ENCODE measurements at regions not wholly inside any gene's neighbourhood (a gene's known extent, or its start where the extent isn't known, plus 50 kb on each side); places are given as distances from the start of the nearest gene placed in this dataset.
"Not testable (repeated sequence)": the region's sequence is repeated elsewhere in the genome, so short reads cannot be mapped to it uniquely, and the experiment has no call there.

DNA sequence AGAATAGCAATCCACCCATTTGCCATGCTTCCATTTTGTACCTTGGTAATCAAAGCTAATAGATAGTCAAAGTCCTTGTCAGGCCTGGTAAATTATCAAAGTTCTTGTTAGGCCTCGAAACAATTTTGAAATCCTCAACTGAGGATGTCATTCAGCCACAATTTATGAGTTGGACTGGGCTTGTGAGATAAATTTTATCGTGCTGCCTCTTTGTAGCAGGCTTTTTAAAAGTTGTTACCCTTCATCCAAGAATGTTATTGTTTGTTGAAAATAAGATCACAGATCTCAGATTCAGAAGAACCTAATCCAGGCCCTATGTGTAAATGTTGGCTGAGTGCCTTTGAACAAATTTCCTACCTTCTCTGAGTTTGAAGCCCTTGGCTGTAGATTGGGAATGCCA lies 143.3 kb upstream of the PROK2 start:
- no peak for DNase-seq

DNA sequence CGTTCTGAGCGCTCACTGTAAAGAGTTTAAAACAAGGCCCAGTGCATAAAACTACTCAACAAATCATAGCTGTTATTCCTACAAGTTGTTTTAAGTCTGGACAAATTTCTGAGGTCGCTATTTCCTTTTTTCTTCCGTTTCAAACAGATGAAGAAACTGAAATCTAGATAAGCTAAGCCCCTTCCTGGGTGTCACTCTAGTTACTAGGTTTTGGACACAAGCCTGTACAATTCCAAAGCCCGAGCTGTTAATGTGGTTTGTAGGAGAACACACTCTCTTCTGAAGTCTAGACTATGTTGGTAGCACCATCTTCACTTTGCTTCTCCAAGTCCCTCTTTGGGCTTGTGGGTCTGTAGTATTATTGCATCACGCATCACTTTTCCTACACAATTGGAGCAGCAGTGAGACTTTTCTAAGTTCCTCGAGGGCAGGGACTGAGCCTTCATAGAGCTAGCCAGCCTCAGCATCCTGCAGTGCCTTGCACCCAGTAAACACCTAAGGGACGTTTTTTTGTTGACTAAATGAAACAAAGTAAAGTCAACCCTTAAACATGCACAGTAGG lies 142.6 kb upstream of the PROK2 start:
- no peak for DNase-seq

DNA sequence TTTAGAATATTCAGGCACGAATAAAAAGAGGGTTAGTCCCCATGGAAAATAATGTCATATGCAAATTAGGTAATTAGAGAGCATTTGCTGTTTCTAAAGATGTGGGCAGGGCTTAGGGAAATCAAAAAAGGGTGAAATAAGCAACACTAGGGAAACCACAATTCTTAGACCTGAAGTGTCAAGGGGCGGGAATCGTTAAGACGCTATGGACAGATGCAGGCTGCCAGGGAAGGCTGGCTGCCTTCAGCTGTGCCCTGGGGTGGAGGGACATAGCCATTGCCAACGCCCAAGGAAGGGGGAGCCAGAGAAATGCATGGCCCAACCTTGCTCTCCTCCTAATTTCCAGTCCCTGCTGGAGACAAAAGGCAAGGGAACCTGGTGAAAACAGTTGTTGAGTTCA lies 141.7 kb upstream of the PROK2 start:
- no peak for DNase-seq

DNA sequence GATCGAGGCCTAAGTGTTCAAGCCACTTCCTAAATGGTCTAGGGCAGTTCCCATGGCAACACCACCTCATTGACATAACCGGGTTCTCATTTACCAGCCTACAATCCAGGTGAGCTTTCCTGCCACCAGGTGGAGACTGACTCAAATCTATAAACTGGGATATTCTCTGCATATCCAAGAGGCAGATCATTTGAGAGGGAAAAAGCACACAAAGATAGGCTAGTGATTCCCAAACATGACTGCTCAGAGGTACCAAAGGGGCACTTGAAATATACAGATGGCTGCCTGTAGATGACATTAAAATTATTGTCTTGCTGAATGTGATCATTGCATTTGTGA lies 141.3 kb upstream of the PROK2 start:
- peak; percentile 50 for DNase-seq

DNA sequence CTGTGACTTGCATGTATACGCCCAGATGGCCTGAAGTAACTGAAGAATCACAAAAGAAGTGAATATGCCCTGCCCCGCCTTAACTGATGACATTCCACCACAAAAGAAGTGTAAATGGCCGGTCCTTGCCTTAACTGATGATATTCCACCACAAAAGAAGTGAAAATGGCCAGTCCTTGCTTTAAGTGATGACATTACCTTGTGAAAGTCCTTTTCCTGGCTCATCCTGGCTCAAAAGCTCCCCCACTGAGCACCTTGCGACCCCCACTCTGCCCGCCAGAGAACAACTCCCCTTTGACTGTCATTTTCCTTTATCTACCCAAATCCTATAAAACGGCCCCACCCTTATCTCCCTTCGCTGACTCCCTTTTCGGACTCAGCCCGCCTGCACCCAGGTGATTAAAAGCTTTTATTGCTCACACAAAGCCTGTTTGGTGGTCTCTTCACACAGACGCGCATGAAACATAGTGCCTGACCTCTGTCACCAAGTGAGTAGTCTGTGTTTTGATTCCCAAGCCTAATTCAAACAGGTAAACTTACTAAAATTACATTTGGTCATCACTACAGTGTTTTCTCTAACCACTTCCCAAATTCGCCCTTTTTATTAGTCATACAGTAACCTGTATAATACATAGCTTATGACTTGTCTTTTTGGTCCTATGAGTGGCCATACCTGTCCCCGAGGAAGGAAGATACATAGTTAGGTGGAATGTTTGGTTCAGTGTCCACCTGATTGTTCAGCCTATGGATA lies 140.7 kb upstream of the PROK2 start:
- not testable (repeated sequence) for DNase-seq

DNA sequence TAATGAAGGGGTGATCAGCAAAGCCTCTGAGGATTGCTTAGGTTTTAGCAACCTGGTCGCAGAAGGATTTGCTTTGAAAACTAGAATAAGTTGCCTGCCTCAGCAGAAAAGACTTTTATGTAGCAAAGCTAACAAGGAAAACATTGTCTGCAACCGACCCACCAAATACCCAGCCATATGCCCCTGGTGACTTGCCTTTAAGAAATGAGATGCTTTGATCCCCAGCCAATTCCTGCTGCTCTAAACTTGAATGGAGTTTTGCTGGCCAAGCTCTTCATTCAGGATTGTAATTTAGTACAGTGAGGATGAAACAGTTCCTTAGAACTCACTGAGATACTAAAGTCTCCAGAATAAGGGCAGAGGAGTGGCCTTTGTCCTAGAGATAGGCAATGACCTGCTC lies 139.8 kb upstream of the PROK2 start:
- DNase-seq, result peak; percentile 28

DNA sequence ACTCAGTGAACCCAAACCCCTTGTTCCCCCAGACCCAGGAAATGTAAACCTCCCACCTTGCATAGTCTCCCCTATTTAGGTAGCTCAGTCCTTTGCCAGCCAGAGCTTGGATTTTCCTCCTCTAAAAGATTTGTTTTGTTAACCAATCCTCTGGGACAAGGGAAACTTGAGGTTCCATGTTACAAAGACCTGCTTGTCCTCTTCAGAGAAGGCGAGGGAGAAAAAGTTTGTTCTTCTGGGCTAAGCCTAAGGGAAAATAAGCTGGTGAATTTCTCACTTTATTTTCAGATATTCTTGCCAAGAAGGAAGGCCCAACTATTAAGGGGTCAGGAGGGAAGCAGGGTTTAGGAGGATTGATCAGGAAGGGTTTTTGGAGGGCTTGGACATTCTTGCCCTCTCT lies 136.1 kb upstream of the PROK2 start:
- no peak for DNase-seq

DNA sequence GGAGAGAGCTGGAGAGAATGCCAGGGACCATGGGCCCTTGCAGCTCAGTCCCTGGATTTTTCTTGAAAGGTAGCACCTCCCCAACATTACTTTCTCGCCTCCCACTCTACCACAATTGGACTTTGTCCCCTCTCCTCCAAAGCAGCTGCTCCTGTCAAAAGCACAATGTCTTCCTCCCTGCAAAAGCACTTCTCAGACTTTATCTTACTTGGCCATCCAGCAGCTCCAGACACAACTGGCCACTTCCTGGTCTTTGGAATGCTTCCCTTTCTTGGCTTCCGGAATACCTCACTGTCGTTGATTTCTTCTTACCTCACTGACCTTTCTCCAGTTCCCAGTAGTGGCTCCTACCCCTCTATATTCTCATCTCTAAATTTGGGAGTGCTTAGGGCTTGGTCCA lies 134.6 kb upstream of the PROK2 start:
- DNase-seq, result no peak

DNA sequence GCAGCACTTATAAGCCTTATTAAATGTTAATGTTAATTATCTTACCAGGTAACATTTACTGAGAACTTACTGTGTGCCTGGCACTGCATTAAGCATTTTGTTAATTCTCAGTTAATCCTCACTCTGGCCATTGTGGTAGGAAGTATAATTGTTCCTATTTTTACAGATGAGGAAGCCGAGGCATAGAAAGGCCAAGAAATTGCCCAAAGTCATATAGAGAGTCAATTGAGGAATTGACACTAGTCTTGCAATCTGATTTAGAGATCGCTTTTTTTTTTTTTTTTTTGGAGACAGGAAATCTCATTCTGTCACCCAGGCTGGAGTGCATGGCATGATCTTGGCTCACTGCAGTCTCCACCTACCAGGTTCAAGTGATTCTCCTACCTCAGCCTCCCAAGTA lies 132.6 kb upstream of the PROK2 start:
- DNase-seq, result no peak

DNA sequence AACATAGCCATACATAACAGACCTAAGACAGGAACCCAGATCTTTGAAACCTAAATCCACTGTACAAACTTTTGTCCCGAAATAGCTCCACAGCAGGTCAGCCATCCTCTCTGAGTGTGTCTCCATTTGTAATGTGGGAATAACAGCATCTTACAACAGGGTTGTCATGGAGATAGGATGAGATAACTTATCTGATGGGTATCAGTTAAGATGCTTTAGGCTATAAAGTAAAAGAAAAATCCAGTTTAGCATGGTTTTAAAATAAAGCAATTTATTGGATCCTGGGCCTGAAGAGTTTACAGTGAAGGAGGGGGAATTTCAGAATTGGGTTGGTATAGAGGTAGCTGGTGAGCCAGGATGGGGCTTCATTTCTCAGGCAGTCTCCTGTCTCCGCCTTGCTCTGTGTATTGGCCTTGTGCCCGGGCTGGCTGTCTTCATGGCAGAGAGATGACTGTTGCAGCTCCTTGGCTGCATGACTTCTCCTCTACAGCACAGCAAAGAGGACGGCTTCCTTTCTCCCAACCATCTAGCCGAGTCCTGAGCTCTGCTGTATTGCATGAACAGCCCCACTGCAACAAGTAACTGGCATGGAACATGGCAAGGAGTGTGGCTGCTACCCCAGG lies 131.9 kb upstream of the PROK2 start:
- no peak for DNase-seq

DNA sequence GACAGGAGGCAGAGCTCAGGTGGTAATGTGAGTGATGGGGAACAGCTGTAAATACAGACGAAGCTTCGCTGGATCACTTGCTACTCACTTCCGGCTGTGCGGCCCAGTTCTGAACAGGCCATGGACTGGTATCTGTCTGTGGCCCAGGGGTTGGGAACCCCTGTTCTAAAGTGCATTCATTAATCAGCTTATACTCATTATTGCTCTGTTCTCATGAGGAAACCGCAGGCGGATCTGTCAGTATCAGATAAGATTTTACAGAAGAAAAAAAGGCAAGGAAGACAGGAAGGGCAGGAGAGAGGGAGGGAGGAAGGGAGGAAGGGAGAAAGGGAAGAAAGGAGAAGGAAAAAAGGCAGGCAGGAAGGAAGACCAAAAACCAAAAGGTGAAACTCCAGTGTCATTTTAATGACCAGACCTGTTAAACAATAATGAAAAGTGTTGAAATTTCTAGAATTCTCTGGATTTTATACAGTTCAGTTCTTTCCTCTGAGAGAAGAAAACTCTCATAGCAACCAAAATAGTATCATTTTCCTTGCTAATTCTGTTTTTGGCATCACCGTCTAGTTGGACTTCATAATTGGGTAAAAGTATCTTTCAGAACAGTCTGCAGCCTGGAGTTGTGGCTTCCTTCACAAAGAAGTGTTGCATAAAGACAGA lies 128.0 kb upstream of the PROK2 start:
- no peak for DNase-seq

DNA sequence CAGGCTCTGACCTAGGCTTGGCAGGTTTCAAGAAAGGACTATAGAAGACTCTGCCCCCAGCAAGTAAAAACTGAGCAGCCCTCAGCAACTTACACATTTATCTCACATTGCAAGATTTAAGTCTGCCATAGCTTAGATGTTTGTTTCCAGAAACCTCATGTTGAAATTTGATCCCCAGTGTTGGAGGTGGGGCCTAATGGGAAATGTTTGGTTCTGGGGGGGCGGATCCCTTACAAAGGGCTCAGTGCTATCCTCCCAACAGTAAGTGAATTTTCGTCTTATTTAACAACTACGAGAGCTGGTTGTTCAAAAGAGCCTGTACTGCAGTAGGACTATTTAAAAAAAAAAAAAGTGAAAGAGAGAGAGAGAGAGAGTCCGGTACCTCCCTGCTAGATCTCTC lies 125.2 kb upstream of the PROK2 start:
- no peak for DNase-seq

DNA sequence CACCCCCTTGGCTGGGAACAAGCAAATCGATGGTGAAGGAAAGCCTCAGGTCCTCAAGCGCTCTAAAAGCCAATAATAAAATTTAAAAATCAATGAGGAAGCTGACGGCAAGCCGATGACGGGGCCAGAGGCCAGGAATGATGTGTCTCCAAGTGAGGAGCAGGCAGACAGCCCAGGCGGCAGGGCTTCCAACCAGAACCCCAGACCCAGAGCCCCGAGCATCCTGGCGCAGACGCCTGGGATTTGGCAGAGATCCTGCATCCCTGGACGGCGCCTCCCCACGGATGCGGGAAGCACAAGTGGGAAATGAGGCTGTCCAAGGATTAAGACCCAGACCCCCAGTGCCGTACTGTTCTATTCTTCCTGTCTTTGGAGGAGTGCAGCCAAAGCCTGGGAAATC lies 123.0 kb upstream of the PROK2 start:
- peak; percentile 16 for DNase-seq

DNA sequence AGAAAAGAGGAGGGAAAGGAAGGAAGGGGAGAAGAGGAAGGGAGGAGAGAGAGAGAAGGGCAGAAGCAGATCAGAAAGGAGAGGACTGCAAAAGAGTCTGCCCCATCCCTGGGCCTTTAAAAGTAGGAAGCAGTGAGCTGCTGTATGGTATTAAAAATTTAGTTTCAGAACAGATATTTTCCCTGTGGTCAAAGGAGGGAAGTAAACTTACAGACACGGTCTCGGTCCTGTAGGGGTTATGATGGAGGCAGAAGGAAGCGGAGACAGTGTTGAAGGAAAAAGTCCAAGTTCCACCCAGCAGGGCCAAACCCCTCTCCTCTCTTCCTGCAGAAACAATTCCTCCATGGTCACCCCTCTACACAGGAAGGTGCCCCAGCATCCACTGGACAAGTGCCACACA lies 122.0 kb upstream of the PROK2 start:
- no peak for DNase-seq

DNA sequence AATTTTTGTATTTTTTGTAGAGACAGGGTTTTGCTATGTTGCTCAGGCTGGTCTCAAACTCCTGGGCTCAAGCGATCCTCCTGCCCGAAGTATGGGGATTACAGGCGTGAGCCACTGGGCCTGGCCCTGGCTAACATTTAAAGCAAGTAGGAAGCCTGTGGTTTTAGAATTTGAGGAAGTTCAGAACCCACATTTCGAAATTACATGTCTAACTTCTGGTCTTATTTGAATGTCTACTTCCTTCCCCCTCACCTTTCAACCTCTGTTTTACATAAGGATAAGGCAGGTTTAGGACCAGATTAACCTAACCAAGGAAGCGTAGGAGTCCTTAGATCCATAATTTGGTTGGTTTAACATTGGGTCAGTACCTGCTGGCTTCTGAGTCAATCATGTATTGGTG lies 120.5 kb upstream of the PROK2 start:
- no peak for DNase-seq

DNA sequence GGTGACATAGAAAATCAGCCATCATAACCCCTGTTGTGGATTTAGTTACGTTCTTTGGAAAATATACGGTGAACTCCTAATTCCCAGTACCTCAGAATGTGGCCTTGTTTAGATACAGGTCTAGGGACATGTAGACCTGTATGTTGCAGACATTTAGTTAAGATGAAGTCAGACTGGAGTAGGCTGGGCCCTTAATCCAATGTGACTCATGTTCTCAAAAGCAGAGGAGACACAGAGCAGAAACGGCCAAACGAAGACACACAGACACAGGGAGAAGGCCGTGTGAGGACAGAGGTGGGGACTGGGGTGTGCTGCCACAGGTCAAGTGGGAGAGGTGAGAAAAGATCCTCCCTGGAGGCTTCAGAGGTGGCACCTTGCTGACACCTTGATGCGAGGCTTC lies 119.0 kb upstream of the PROK2 start:
- no peak for DNase-seq

DNA sequence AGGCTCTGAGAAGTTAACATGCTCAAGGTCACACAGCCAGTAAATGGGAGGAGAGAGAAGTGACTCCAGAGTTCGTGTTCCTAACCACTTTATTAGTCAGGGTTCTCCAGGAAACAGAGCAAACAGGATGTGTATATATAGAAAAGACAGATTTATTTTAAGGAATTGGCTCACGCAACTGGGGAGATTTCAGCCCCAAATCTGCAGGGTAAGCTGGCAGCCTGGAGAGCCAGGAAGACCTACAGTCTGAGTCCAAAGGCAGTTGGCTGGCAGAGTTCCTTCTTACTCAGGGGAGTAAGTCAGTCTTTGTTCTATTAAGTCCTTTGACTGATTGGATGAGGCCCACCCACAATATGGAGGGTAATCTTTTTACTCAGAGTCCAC lies 118.2 kb upstream of the PROK2 start:
- no peak for DNase-seq

DNA sequence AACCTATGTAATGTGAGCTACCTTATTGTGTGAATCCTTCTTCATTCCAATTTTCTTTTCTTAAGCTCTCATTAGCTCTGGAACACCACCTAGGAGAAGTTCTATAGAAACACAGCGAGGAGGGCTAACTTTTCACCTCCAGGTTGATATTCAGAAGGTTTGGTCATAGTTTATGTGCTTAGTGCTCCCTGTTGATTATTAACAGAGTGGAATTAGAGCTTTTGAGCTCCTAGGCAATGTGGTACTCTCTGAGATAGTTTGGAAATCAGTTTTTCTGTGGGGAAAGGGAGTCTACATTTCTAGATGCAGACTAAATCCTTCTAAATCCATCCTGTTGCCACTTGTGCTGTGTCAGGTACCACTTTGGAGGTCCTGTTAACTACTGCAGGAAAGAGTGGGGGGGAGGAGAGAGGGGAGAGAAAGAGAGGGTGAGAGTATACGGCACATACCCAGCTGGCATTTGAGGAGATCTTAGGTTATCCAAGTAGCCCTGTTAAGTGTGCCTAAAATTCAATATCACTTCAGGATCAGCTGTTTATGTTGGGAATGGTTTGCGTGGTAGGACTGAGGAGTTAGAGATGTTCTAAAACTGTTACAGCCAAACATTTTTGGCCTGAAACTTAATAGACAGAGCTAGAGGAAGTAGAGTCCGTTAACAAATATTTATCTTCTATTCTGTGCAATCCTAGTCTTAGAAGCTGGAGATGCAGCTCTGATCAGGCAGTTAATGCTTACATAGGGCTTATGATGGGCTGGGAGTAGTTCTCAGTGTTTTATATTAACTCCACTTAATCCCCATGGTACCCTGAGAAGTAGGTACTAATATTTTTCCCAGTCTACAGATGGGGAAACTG lies 117.5 kb upstream of the PROK2 start:
- DNase-seq, result no peak

DNA sequence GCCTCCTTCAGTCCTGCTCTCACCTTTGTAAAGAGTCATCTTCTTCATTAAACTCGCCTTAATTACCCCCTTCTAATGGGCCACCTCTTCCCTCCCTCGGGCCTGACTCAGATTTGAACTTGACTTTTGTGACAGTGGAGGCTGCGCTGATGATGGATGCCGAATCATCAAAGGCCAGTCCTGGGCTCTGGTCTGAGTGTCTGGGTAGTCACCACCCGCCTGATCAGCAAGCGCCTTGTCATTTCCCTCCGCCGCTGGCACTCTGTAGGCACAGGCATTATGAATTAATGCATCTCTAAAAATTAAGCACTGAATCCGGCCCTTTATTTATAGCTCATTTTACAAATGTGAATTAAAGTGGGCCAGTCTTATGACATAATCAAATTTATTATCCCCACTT lies 116.7 kb upstream of the PROK2 start:
- no peak for DNase-seq

DNA sequence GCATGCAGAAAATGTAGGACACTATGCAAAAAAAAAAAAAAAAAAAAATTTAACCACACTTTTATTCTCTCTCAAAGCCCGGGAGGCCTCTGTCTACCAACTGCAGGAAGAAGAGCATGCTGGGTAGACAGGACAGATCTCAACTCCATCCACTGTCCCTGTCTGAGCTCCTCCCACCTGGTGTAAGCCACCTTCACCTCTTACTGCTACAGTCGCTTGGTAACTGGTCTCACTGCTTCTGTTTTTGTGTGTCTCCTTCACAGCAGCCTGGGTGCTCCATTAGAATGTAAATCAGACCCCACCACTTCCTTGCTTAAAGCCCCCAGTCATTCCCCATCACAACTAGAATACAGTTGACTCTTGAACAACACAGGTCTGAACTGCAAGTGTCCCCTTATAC lies 115.1 kb upstream of the PROK2 start:
- DNase-seq, result no peak

DNA sequence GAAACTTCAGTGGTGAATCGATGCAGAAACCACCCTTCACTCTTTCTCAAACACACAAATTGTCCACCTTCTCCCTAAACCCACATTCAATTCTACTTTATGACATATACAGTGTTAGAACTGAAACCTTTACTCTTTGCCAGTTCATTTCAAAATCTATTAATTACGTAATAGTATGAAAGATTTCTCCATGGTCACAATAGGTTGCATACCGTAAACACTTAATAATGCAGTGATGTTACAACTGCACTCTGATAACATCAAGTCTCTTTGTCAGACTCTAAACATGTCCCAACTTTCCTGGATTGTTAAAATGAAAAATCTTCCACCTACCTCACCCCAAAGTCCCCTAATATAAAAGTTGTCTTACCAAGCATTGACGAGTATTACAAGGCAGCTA lies 111.8 kb upstream of the PROK2 start:
- DNase-seq, result no peak

DNA sequence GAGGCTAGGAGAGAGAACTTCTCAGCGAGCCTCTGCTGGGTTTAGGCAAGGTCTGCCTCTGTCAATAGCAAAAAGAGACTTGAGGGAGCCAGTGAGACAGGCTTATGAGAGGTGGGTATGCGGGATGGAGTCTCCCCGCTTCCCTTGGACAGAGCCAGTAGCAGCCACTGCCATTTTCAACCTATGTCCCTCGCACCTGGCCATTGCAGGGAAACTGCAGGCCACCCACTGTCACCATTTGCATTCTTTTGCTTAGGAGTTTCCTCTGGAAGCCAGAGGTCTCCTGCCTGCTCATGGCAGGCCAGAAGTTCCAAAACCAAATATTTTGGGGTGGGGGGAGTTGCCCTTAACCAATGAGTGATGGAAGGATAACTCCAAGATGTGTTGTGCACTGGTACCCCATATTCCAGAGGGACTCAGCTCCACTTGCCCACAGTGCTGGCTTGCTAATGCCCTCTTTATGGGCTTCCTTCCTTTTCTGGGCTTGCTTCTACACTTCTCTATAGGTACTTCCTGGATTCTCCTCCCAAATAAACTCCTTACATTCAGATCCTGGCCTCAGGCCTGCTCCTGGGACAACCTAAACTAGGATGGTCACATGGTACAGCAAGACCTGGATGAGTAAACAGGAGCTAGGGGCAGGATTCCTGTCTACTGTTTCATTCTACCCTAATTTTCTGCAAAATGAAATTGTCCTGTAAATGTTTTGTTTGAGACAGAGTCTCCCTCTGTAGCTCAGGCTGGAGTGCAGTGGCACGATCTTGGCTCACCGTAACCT lies 108.9 kb upstream of the PROK2 start:
- no peak for DNase-seq

DNA sequence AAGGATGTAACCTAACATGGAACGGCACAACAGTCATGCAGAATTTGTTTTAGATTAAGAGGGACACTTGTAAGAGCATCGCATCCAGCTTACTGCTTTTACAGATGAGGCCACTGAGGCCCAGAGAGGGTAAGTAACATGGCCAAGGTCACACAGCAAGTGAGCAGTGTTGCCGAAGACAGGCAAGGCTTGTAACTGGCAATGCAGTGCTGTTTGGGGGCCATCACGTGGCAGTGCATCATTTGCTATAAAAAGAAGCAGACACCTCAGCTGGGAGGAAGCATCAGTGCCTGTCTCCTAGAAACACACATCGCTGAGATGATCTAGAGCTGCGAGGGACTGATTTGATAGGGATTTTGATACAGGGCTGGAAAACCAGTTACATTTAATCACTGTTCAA lies 108.2 kb upstream of the PROK2 start:
- DNase-seq, result no peak
